Right lobe of liver (tissue), 4 donors: ENCODE measurements at regions not wholly inside any gene's neighbourhood (a gene's known extent, or its start where the extent isn't known, plus 50 kb on each side); places are given as distances from the start of the nearest gene placed in this dataset.
"Not testable (repeated sequence)": the region's sequence is repeated elsewhere in the genome, so short reads cannot be mapped to it uniquely, and the experiment has no call there.

Source experiments
- CTCF ChIP-seq, 4 donors: fragments of 200-600 bp in 3 of 4; fragments of 450-650 bp in 1 of 4; IDR thresholded peaks; one replicate each; pipeline versions ENCODE4 v1.5.1 to v1.8.0; 2016 to 2022; ENCODE audit warnings: antibody characterized with exemption in 4 of 4, mild to moderate bottlenecking in 2 of 4
- POLR2A ChIP-seq: fragments of 450-650 bp; IDR thresholded peaks from one replicate; pipeline ENCODE4 v1.6.1; 2017; ENCODE audit warnings: antibody characterized with exemption, mild to moderate bottlenecking
- donor health status: DM: no; HTN: no; CAD: no.
- donor health status: DM: no; HTN: no; CAD: no.
- donor health status: DM: no; HTN: yes; CAD: no.

- TF ChIP-seq CTCF (IDR thresholded peaks at IDR 0.05); POLR2A: not testable (repeated sequence)
Observed at GRCh38 chr4:110399046-110399445, 76.9 kb upstream of the ENPEP start.
